ENCODE measurements at regions not wholly inside any gene's neighbourhood (a gene's known extent, or its start where the extent isn't known, plus 50 kb on each side); places are given as distances from the start of the nearest gene placed in this dataset.

DNA sequence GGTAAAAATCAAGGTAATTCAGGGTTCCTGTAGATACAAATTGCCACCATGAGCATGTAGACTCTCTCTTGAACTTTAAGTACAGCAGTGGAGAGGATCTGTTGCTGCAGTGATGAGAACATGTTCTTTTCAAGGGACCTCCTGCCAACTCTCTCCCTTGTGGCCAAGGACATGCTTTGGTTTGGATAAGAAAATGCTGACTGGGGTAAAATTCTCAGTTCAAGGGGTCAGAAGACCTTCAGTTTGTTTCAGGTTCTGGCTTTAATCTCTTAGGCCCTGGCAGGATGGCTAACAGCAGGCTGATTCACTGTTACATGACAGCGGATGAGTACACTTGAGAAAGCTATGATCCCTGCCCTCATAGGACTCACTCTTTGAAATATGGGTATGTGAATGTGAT is 299.2 kb upstream of the NMUR2 start:
- no peak for TF ChIP-seq TAF1 (IDR thresholded peaks at IDR 0.05; ENCODE audit: low read depth)
- TF ChIP-seq, protein P1, sequence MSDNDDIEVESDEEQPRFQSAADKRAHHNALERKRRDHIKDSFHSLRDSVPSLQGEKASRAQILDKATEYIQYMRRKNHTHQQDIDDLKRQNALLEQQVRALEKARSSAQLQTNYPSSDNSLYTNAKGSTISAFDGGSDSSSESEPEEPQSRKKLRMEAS (IDR thresholded peaks at IDR 0.05): no peak
- TF ChIP-seq NFIC (IDR thresholded peaks at IDR 0.05): no peak
- no peak for TF ChIP-seq ZBTB7A (IDR thresholded peaks at IDR 0.05; ENCODE audit: low read depth)
- TF ChIP-seq, protein P2, sequence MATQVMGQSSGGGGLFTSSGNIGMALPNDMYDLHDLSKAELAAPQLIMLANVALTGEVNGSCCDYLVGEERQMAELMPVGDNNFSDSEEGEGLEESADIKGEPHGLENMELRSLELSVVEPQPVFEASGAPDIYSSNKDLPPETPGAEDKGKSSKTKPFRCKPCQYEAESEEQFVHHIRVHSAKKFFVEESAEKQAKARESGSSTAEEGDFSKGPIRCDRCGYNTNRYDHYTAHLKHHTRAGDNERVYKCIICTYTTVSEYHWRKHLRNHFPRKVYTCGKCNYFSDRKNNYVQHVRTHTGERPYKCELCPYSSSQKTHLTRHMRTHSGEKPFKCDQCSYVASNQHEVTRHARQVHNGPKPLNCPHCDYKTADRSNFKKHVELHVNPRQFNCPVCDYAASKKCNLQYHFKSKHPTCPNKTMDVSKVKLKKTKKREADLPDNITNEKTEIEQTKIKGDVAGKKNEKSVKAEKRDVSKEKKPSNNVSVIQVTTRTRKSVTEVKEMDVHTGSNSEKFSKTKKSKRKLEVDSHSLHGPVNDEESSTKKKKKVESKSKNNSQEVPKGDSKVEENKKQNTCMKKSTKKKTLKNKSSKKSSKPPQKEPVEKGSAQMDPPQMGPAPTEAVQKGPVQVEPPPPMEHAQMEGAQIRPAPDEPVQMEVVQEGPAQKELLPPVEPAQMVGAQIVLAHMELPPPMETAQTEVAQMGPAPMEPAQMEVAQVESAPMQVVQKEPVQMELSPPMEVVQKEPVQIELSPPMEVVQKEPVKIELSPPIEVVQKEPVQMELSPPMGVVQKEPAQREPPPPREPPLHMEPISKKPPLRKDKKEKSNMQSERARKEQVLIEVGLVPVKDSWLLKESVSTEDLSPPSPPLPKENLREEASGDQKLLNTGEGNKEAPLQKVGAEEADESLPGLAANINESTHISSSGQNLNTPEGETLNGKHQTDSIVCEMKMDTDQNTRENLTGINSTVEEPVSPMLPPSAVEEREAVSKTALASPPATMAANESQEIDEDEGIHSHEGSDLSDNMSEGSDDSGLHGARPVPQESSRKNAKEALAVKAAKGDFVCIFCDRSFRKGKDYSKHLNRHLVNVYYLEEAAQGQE (IDR thresholded peaks at IDR 0.05; ENCODE audit: low read depth): no peak
- TF ChIP-seq EGR1 (IDR thresholded peaks at IDR 0.05): no peak

Measured in Ishikawa (cell line).